HG03175 (cell line): ENCODE measurements at regions not wholly inside any gene's neighbourhood (a gene's known extent, or its start where the extent isn't known, plus 50 kb on each side); places are given as distances from the start of the nearest gene placed in this dataset.
"Not testable (repeated sequence)": the region's sequence is repeated elsewhere in the genome, so short reads cannot be mapped to it uniquely, and the experiment has no call there.

Experiments
- ATAC-seq: cut with Tn5 transposase; IDR thresholded peaks from one replicate; pipeline ENCODE4 v1.9.1; 2021; ENCODE audit warnings: mild to moderate bottlenecking, moderate library complexity; ENCODE audit not compliant: unreplicated experiment

GRCh38 chr7:86049910-86050309 is 593.8 kb upstream of the GRM3 start:
- no peak for ATAC-seq

- not testable (repeated sequence) for ATAC-seq
These were observed 598.5 kb upstream of the GRM3 start for GRCh38 chr7:86045197-86045596.

DNA sequence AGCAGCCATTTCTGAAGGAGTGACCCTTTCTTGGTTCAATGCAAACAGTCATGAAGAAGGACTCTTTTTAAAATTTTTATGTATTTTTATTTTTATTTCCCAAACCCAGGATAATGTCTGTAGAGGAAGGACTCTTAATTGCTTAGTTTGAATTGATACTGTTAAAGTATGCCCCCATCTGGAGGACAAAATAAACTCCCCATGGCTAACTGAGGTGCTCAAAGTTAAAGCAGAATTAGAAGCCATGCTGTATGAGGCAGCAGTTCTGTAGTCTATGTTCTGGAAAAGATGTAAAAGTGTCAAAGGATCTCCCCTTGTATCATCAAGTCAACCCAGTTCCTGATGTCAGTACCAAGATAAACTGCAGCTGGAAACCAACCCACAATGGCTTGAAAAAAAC is 617.9 kb upstream of the GRM3 start:
- ATAC-seq, result no peak

GRCh38 chr7:86013662-86014061 is 630.0 kb upstream of the GRM3 start:
- ATAC-seq, result no peak

GRCh38 chr7:86012971-86013370 is 630.7 kb upstream of the GRM3 start:
- ATAC-seq, result no peak

- ATAC-seq, result no peak
These were observed 634.8 kb upstream of the GRM3 start for GRCh38 chr7:86008898-86009297.

DNA sequence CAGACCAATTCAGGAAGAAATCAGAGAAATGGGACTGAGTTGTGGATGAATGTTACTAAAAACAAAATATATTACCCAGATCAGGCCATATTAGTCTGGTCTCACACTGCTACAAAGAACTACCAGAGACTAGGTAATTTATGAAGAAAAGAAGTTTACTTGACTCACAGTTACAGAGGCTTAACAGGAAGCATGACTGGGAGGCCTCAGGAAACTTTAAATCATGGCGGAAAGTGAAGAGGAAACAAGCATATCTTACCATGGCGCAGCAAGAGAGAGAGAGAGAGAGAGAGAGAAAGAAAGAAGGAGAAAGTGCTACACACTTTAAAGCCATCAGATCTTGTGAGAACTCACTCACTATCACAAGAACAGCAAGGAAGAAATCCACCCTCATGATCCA is 636.8 kb upstream of the GRM3 start:
- no peak for ATAC-seq

GRCh38 chr7:86002858-86003257 is 640.9 kb upstream of the GRM3 start:
- no peak for ATAC-seq

DNA sequence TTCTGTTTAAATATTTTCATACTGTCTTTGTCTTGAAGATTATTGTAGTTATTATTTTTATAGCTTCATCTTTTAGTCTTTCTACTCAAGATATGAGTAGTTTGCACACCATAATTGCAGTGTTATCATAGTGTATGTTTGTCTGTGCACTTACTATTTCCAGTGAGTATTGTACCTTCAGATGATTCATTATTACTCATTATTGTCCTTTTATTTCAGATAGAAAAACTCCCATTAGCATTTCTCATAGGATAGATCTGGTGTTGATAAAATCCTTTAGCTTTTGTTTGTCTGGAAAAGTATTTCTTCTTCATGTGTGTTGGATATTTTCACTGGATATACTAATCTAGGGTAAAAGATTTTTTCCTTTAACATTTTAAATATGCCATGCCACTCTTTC is 646.2 kb upstream of the GRM3 start:
- ATAC-seq, result no peak

DNA sequence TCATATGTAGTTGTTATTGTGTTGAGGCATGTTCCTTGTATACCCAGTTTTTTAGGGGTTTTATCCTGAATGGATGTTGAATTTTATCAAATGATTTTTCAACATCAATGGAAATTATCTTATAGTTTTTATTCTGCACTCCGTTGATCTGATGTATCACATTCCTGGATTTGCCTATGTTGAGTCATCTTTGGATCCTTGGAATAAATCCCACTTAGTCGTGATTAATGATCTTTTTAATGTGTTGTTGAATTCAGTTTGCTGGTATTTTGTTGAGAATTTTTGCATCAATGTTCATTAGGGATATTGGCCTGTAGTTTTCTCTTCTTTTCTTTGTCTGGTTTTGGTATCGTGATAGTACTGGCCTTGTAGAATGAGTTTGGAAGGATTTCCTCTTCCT is 648.6 kb upstream of the GRM3 start:
- no peak for ATAC-seq

GRCh38 chr7:85980740-85981139 is 663.0 kb upstream of the GRM3 start:
- no peak for ATAC-seq

DNA sequence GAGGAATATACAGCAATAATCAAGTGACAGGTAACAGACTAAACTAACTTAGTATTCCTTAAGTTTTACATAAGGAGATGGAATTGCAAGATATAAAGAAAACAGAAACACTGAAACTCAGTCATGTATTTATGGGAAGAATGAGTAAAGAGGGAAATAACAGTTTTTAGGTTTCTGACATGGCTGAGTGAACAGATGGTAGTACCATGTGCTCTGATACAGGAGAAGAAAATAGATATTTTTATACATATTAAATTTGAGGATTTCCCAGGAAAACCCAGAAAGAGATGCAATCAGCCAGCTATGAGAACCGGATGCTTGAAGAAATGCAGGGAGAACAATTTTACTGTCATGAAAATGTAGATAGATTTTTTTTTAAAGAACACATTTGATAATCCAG is 669.5 kb upstream of the GRM3 start:
- no peak for ATAC-seq

GRCh38 chr7:85972504-85973141 is 671.1 kb upstream of the GRM3 start:
- no peak for ATAC-seq

DNA sequence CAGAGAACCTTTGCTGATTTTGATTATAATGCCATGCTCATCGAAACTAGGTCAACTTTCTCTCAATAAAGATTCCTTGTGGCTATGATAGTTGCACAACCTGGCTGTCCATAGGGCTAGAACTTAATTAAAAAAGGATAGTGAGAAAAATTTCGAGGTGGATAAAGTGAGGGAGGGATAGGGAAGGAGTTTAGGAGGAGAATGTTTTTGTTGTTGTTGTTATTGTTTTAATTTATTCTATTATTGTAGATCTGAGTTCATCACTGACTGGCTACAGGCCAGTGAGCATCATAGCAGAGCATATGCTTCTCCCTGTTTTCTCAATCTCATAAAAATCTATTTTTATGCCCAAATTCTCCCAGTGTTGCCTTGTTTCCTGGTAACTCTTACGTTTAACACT is 688.7 kb upstream of the GRM3 start:
- no peak for ATAC-seq

GRCh38 chr7:85950871-85951270 is 692.8 kb upstream of the GRM3 start:
- no peak for ATAC-seq

GRCh38 chr7:85950418-85950817 is 693.3 kb upstream of the GRM3 start:
- no peak for ATAC-seq

GRCh38 chr7:85947767-85948166 is 695.9 kb upstream of the GRM3 start:
- ATAC-seq, result no peak

- no peak for ATAC-seq
These were observed 702.9 kb upstream of the GRM3 start for GRCh38 chr7:85940798-85941197.

DNA sequence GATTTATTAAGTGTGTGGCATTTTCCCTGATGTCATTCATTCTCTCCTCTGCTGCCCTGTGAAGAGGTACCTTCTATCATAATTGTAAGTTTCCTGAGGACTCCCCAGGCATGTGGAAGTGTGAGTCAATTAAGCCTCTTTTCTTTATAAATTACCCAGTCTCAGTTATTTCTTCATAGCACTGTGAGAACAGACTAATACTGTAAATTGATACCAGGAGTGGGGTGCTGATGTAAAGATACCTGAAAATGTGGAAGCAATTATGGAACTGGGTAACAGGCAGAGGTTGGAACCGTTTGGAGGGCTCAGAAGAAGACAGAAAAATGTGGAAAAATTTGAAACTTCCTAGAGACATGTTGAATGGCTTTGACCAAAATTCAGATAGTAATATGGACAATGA is 711.8 kb upstream of the GRM3 start:
- no peak for ATAC-seq

GRCh38 chr7:85928500-85928899 is 715.2 kb upstream of the GRM3 start:
- ATAC-seq, result no peak

- ATAC-seq, result no peak
These were observed 716.5 kb upstream of the GRM3 start for GRCh38 chr7:85927226-85927625.

DNA sequence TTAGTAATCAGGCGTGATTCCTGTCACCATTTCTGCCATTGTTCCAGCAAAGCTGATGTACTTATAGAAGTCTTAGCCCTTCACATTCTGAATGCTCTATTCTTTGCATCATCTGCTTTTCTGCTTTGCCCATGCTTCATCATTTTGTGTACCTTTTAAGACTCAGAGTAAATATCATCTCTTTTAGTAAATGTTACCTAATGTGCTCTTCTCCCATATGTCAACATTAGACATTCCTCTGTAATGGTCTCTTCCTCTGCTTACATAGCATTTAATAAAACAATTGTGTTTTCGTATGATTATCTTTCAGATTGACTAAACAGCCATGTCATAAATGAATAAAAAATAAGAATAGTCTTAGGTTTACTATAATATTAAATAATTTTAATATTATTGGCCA is 719.6 kb upstream of the GRM3 start:
- no peak for ATAC-seq

DNA sequence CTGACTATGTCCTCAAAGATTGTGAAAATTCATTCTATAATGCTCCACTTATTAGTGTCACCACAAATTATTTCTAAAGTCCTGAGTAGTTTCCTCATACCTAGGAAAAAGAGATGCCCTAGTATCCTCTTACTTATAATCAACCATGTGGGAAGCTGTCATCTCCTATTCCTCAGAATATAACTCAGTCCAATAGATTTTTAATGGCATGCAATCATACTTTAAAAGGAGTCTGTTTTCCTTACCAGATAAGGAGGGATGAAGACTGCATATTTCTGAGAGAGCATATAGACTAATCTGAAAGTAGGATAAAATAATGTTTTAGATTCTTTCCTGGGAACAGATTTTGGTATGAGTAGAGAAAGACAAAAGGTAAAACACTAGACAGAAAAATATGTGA is 727.7 kb upstream of the GRM3 start:
- ATAC-seq, result no peak

GRCh38 chr7:85914437-85914836 is 727.6 kb upstream of the SEMA3D start:
- ATAC-seq, result no peak
